ENCODE measurements at regions not wholly inside any gene's neighbourhood (a gene's known extent, or its start where the extent isn't known, plus 50 kb on each side); places are given as distances from the start of the nearest gene placed in this dataset.

DNA sequence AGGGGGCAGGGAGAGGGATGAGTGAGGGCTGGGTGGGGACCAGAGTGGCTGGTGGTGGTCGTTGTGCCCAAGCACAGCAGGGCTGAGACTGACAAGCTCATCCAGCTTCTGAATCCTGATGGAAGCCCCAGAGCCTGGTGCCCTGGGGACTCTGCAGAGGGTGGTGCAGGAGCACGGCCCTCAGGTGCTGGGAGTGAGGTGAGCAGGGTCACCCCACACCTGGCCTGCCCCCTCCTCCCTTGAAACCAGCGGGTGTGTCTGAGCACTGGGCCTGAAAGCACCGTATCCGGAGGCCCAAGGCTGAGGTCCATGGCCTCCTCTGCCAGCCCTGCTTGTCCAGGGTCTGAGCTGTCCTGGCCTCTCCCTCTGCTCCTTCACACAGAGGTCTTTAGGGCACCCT is 218.2 kb downstream of the ZNF248 start (continued):
- TF ChIP-seq SIX5 (IDR thresholded peaks at IDR 0.05; ENCODE audit: low read depth, low read length, severe bottlenecking) = no peak
- TF ChIP-seq, protein P1, sequence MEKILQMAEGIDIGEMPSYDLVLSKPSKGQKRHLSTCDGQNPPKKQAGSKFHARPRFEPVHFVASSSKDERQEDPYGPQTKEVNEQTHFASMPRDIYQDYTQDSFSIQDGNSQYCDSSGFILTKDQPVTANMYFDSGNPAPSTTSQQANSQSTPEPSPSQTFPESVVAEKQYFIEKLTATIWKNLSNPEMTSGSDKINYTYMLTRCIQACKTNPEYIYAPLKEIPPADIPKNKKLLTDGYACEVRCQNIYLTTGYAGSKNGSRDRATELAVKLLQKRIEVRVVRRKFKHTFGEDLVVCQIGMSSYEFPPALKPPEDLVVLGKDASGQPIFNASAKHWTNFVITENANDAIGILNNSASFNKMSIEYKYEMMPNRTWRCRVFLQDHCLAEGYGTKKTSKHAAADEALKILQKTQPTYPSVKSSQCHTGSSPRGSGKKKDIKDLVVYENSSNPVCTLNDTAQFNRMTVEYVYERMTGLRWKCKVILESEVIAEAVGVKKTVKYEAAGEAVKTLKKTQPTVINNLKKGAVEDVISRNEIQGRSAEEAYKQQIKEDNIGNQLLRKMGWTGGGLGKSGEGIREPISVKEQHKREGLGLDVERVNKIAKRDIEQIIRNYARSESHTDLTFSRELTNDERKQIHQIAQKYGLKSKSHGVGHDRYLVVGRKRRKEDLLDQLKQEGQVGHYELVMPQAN (conservative IDR thresholded peaks at IDR 0.05) = no peak
- TF ChIP-seq HDGF (IDR thresholded peaks at IDR 0.05) = no peak

DNA sequence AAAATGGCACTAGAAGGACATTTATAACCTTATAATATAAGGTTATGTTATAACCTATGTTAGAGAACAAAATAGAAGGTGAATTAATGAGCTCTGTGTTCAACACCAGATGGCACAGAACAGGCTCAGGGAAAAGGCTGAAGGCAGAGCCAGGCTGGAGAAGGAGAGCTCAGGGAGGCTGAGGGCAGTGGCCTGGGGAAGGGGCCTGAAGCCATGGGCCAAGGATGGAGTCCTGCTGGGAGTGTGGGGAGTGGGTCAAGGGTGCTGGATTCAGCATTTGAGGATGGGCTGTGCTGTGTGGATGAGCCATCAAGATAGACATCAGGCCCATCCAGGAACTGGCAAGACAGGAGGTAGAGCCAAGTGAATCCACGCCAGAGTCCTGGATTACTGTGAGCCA is 218.8 kb downstream of the ZNF248 start:
- Histone ChIP-seq H3K4me3 (no peak overlapping the region), H3K79me2 (ENCODE audit: control insufficient read depth, insufficient read depth, low read length) (no peaks in the 10 kb centered on the region), H3K4me1 (ENCODE audit: control insufficient read depth, insufficient read depth, low read length) (no peaks in the 10 kb centered on the region), H2AFZ (ENCODE audit: control insufficient read depth, low read depth, low read length) (no peak overlapping the region), H3K4me2 (ENCODE audit: control insufficient read depth, insufficient read depth) (no peak overlapping the region), H3K27ac (ENCODE audit: control insufficient read depth, insufficient read depth) (no peak overlapping the region), H3K9me3 (replicated peaks; ENCODE audit: control insufficient read depth, insufficient read depth, low read length) (no peaks in the 10 kb centered on the region; the same call in 2 of the 3 replicates), H3K9ac (ENCODE audit: control insufficient read depth, insufficient read depth, low read length) (no peak overlapping the region), H3K36me3 (ENCODE audit: control insufficient read depth in 2 of 2, insufficient read depth in 2 of 2, low read length in 1 of 2) (no peaks in the 10 kb centered on the region), H4K20me1 (ENCODE audit: control insufficient read depth, insufficient read depth) (no peaks in the 10 kb centered on the region), H3K27me3 (replicated peaks in 1 of 2; ENCODE audit: control insufficient read depth in 2 of 2, insufficient read depth in 2 of 2, low read length in 1 of 2) (no peaks in the 10 kb centered on the region)
- CTCF ChIA-PET = no interaction called here
- BruUV-seq (replicated peaks) = no TSS peak
- SMC1A ChIA-PET (ENCODE audit: uncharacterized antibody, unreplicated experiment) = no interaction called here
- intact Hi-C loops (cut with micrococcal nuclease; ENCODE audit: unreplicated experiment) = no loop called here
- ATAC-seq = no peak
- DNase-seq (ENCODE audit: low read depth, low spot score) = no peak
- 0% methylated on average over 1 of the region's 1 CpG for WGBS (ENCODE audit: insufficient coverage, insufficient replicate concordance, low lambda C conversion rate, missing lambda C conversion rate)
- POLR2A ChIA-PET = no interaction called here
- RAD21 ChIA-PET (ENCODE audit: unreplicated experiment) = no interaction called here
- FAIRE-seq = no peak
- in situ Hi-C loops (cut with MboI) = no loop called here
- TF ChIP-seq CBX5 (IDR thresholded peaks at IDR 0.05; ENCODE audit: low read depth) (no peak), PAX5 (IDR thresholded peaks at IDR 0.05; ENCODE audit: borderline replicate concordance, low read depth, low read length) (no peak)
- TF ChIP-seq, protein P2, sequence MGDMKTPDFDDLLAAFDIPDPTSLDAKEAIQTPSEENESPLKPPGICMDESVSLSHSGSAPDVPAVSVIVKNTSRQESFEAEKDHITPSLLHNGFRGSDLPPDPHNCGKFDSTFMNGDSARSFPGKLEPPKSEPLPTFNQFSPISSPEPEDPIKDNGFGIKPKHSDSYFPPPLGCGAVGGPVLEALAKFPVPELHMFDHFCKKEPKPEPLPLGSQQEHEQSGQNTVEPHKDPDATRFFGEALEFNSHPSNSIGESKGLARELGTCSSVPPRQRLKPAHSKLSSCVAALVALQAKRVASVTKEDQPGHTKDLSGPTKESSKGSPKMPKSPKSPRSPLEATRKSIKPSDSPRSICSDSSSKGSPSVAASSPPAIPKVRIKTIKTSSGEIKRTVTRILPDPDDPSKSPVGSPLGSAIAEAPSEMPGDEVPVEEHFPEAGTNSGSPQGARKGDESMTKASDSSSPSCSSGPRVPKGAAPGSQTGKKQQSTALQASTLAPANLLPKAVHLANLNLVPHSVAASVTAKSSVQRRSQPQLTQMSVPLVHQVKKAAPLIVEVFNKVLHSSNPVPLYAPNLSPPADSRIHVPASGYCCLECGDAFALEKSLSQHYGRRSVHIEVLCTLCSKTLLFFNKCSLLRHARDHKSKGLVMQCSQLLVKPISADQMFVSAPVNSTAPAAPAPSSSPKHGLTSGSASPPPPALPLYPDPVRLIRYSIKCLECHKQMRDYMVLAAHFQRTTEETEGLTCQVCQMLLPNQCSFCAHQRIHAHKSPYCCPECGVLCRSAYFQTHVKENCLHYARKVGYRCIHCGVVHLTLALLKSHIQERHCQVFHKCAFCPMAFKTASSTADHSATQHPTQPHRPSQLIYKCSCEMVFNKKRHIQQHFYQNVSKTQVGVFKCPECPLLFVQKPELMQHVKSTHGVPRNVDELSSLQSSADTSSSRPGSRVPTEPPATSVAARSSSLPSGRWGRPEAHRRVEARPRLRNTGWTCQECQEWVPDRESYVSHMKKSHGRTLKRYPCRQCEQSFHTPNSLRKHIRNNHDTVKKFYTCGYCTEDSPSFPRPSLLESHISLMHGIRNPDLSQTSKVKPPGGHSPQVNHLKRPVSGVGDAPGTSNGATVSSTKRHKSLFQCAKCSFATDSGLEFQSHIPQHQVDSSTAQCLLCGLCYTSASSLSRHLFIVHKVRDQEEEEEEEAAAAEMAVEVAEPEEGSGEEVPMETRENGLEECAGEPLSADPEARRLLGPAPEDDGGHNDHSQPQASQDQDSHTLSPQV (IDR thresholded peaks at IDR 0.05) = no peak
- TF ChIP-seq, protein P3, sequence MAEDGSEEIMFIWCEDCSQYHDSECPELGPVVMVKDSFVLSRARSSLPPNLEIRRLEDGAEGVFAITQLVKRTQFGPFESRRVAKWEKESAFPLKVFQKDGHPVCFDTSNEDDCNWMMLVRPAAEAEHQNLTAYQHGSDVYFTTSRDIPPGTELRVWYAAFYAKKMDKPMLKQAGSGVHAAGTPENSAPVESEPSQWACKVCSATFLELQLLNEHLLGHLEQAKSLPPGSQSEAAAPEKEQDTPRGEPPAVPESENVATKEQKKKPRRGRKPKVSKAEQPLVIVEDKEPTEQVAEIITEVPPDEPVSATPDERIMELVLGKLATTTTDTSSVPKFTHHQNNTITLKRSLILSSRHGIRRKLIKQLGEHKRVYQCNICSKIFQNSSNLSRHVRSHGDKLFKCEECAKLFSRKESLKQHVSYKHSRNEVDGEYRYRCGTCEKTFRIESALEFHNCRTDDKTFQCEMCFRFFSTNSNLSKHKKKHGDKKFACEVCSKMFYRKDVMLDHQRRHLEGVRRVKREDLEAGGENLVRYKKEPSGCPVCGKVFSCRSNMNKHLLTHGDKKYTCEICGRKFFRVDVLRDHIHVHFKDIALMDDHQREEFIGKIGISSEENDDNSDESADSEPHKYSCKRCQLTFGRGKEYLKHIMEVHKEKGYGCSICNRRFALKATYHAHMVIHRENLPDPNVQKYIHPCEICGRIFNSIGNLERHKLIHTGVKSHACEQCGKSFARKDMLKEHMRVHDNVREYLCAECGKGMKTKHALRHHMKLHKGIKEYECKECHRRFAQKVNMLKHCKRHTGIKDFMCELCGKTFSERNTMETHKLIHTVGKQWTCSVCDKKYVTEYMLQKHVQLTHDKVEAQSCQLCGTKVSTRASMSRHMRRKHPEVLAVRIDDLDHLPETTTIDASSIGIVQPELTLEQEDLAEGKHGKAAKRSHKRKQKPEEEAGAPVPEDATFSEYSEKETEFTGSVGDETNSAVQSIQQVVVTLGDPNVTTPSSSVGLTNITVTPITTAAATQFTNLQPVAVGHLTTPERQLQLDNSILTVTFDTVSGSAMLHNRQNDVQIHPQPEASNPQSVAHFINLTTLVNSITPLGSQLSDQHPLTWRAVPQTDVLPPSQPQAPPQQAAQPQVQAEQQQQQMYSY (CRISPR knock-in tag; IDR thresholded peaks at IDR 0.05) = no peak
- TF ChIP-seq, protein P4, sequence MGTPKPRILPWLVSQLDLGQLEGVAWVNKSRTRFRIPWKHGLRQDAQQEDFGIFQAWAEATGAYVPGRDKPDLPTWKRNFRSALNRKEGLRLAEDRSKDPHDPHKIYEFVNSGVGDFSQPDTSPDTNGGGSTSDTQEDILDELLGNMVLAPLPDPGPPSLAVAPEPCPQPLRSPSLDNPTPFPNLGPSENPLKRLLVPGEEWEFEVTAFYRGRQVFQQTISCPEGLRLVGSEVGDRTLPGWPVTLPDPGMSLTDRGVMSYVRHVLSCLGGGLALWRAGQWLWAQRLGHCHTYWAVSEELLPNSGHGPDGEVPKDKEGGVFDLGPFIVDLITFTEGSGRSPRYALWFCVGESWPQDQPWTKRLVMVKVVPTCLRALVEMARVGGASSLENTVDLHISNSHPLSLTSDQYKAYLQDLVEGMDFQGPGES (IDR thresholded peaks at IDR 0.05) = no peak
- TF ChIP-seq, protein P5, sequence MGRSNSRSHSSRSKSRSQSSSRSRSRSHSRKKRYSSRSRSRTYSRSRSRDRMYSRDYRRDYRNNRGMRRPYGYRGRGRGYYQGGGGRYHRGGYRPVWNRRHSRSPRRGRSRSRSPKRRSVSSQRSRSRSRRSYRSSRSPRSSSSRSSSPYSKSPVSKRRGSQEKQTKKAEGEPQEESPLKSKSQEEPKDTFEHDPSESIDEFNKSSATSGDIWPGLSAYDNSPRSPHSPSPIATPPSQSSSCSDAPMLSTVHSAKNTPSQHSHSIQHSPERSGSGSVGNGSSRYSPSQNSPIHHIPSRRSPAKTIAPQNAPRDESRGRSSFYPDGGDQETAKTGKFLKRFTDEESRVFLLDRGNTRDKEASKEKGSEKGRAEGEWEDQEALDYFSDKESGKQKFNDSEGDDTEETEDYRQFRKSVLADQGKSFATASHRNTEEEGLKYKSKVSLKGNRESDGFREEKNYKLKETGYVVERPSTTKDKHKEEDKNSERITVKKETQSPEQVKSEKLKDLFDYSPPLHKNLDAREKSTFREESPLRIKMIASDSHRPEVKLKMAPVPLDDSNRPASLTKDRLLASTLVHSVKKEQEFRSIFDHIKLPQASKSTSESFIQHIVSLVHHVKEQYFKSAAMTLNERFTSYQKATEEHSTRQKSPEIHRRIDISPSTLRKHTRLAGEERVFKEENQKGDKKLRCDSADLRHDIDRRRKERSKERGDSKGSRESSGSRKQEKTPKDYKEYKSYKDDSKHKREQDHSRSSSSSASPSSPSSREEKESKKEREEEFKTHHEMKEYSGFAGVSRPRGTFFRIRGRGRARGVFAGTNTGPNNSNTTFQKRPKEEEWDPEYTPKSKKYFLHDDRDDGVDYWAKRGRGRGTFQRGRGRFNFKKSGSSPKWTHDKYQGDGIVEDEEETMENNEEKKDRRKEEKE (IDR thresholded peaks at IDR 0.05) = no peak

Measured in GM12878 (cell line).